A549 (cell line): ENCODE measurements at regions not wholly inside any gene's neighbourhood (a gene's known extent, or its start where the extent isn't known, plus 50 kb on each side); places are given as distances from the start of the nearest gene placed in this dataset.

ENCODE experiments used
- ATAC-seq, 2 experiments: fragments of 200-7000 bp in 1 of 2; fragments of >200 bp in 1 of 2; cut with Nextera tagmentation in 1 of 2; cut with Tn5 transposase in 1 of 2; 3 replicates each; pipeline versions ENCODE4 v1.8.0 to v1.9.1; 2018 to 2020; ENCODE audit warnings: mild to moderate bottlenecking in 1 of 2, moderate library complexity in 1 of 2
- CTCF ChIA-PET: fragments of 300-600 bp; sonication (Branson Sonifier 250); formaldehyde crosslinking; extraction: SDS; loops from one replicate; lab custom pipeline; 2021; ENCODE audit warnings: antibody characterized with exemption, inconsistent platforms; lab: Yijun Ruan, JAX
- POLR2A ChIA-PET: fragments of 350-600 bp; formaldehyde crosslinking; extraction: SDS; loops from one replicate; lab custom pipeline; 2021; ENCODE audit warnings: antibody characterized with exemption, inconsistent platforms; lab: Yijun Ruan, JAX
- DNase-seq, 2 experiments: peaks; one replicate each; pipeline versions ENCODE4 v3.0.0 to v3.0.0-alpha.2; 2011 to 2016; ENCODE audit warnings: low read depth in 1 of 2, low spot score in 1 of 2
- FAIRE-seq: peaks from 2 replicates; lab custom pipeline; 2011; peaks lifted over from hg19 to GRCh38; lab: Jason Lieb, UNC
- H3K27ac ChIP-seq, 2 experiments: fragments of >200 bp; sonication (Bioruptor Twin); formaldehyde crosslinking; 3 replicates each; pipeline ENCODE4 v1.5.1; 2016 to 2017
- H3K4me1 ChIP-seq: fragments of >200 bp; sonication (Bioruptor Twin); formaldehyde crosslinking; 3 replicates; pipeline ENCODE4 v1.6.1; 2016
- H3K4me2 ChIP-seq: fragments of >200 bp; sonication (Bioruptor Twin); formaldehyde crosslinking; 3 replicates; pipeline ENCODE4 v1.6.1; 2016
- H3K4me3 ChIP-seq: fragments of >200 bp; sonication (Bioruptor Twin); formaldehyde crosslinking; 3 replicates; pipeline ENCODE4 v1.5.1; 2016
- H3K9me3 ChIP-seq: fragments of >200 bp; sonication (Bioruptor Twin); formaldehyde crosslinking; 3 replicates; pipeline ENCODE4 v1.6.1; 2016
- BHLHE40 ChIP-seq: IDR thresholded peaks from 2 replicates; pipeline ENCODE4 v1.6.1; 2012; ENCODE audit warnings: low read depth, low read length, inconsistent platforms
- CBX2 ChIP-seq: fragments of 200-600 bp; sonication (generic); IDR thresholded peaks from 2 replicates; pipeline ENCODE4 v1.6.1; 2016; ENCODE audit warnings: low read depth, mild to moderate bottlenecking, borderline replicate concordance
- CBX8 ChIP-seq: fragments of 200-600 bp; sonication (generic); IDR thresholded peaks from 2 replicates; pipeline ENCODE4 v1.6.1; 2016
- CEBPB ChIP-seq, 2 experiments: fragments of >200 bp in 1 of 2; sonication (Bioruptor Twin) in 1 of 2; formaldehyde crosslinking in 1 of 2; IDR thresholded peaks; 2 replicates each; pipeline ENCODE4 v1.6.1; 2012 to 2016
- CHD2 ChIP-seq: fragments of 150-350 bp; IDR thresholded peaks from 2 replicates; pipeline ENCODE4 v1.6.1; 2014; ENCODE audit warnings: low read length; ENCODE audit not compliant: partially characterized antibody
- EHMT2 ChIP-seq: fragments of 200-600 bp; sonication (generic); IDR thresholded peaks from 2 replicates; pipeline ENCODE4 v1.6.1; 2016; ENCODE audit warnings: antibody characterized with exemption, low read depth, mild to moderate bottlenecking, moderate library complexity
- EP300 ChIP-seq, 2 experiments: fragments of >200 bp; sonication (Bioruptor Twin); formaldehyde crosslinking; IDR thresholded peaks; 2 replicates in 1 of 2; 3 replicates in 1 of 2; pipeline ENCODE4 v1.6.1; 2016 to 2017
- ESRRA ChIP-seq: fragments of 150-350 bp; IDR thresholded peaks from 2 replicates; pipeline ENCODE4 v1.6.1; 2014; ENCODE audit warnings: mild to moderate bottlenecking, low read length, borderline replicate concordance
- FOXS1 ChIP-seq: fragments of 250-450 bp; sonication (Bioruptor Pico); IDR thresholded peaks from 2 replicates; pipeline ENCODE4 v1.5.0; 2020; ENCODE audit warnings: mild to moderate bottlenecking, moderate library complexity
- HEYL ChIP-seq: fragments of 250-450 bp; sonication (Bioruptor Pico); IDR thresholded peaks from 2 replicates; pipeline ENCODE4 v1.8.0; 2021; ENCODE audit warnings: mild to moderate bottlenecking, moderate library complexity
- HOXB13 ChIP-seq: fragments of 250-450 bp; sonication (Bioruptor Pico); IDR thresholded peaks from 2 replicates; pipeline ENCODE4 v1.5.0; 2020; ENCODE audit warnings: low read depth, mild to moderate bottlenecking, moderate library complexity
- HOXB5 ChIP-seq: fragments of 250-450 bp; sonication (Bioruptor Pico); IDR thresholded peaks from 2 replicates; pipeline ENCODE4 v1.5.0; 2020; ENCODE audit warnings: mild to moderate bottlenecking, moderate library complexity
- JUN ChIP-seq, 2 experiments: fragments of >200 bp; sonication (Bioruptor Twin); formaldehyde crosslinking; IDR thresholded peaks; 2 replicates in 1 of 2; 3 replicates in 1 of 2; pipeline ENCODE4 v1.6.1; 2016 to 2017
- MAFK ChIP-seq: fragments of 450-650 bp; IDR thresholded peaks from 2 replicates; pipeline ENCODE4 v1.6.1; 2014; ENCODE audit not compliant: partially characterized antibody
- MYC ChIP-seq: IDR thresholded peaks from 2 replicates; pipeline ENCODE4 v1.6.1; 2012; ENCODE audit warnings: mild to moderate bottlenecking, inconsistent platforms, low read length, improper control_type of control experiment, borderline replicate concordance
- NFE2L2 ChIP-seq: fragments of 150-350 bp; conservative IDR thresholded peaks from 2 replicates; pipeline ENCODE4 v1.6.1; 2014; ENCODE audit warnings: low read length
- PHF8 ChIP-seq: fragments of 200-600 bp; sonication (generic); IDR thresholded peaks from 2 replicates; pipeline ENCODE4 v1.6.1; 2016; ENCODE audit warnings: low read depth, mild to moderate bottlenecking, antibody characterized with exemption, moderate library complexity, borderline replicate concordance
- POLR2A ChIP-seq: IDR thresholded peaks from 2 replicates; pipeline ENCODE4 v1.6.1; 2012; ENCODE audit warnings: mild to moderate bottlenecking, low read length
- POLR2AphosphoS2 ChIP-seq: conservative IDR thresholded peaks from 2 replicates; pipeline ENCODE4 v1.6.1; 2012; ENCODE audit warnings: low read length, improper control_type of control experiment, inconsistent platforms
- RARB ChIP-seq: fragments of 250-450 bp; sonication (Bioruptor Pico); IDR thresholded peaks from 2 replicates; pipeline ENCODE4 v1.8.0; 2021; ENCODE audit warnings: mild to moderate bottlenecking, moderate library complexity
- SREBF2 ChIP-seq: fragments of 450-650 bp; IDR thresholded peaks from 2 replicates; pipeline ENCODE4 v1.6.1; 2014; ENCODE audit warnings: mild to moderate bottlenecking, moderate library complexity
- TFCP2L1 ChIP-seq: fragments of 250-450 bp; sonication (Bioruptor Pico); IDR thresholded peaks from 2 replicates; pipeline ENCODE4 v1.5.0; 2021; ENCODE audit warnings: mild to moderate bottlenecking
- ZC3H11A ChIP-seq: fragments of 450-650 bp; IDR thresholded peaks from 2 replicates; pipeline ENCODE4 v1.6.1; 2014; ENCODE audit warnings: antibody characterized with exemption, mild to moderate bottlenecking
- ZFP36 ChIP-seq: fragments of 450-650 bp; IDR thresholded peaks from 2 replicates; pipeline ENCODE4 v1.6.1; 2014; ENCODE audit warnings: borderline replicate concordance; ENCODE audit not compliant: partially characterized antibody
- ZSCAN20 ChIP-seq: fragments of 250-450 bp; sonication (Bioruptor Pico); IDR thresholded peaks from 2 replicates; pipeline ENCODE4 v1.8.0; 2022; ENCODE audit warnings: mild to moderate bottlenecking, moderate library complexity
- WGBS: methylation state at CpG from one replicate; pipeline ENCODE4 v1.1.6; 2017; ENCODE audit errors: missing lambda C conversion rate; 5-methylcytosine and 5-hydroxymethylcytosine counted together
- TF ChIP-seq, protein P1 (sequence below): fragments of >200 bp; sonication (Bioruptor Twin); formaldehyde crosslinking; IDR thresholded peaks from 2 replicates; pipeline ENCODE4 v1.6.1; 2016
- TF ChIP-seq, protein P2 (sequence below): IDR thresholded peaks from 2 replicates; pipeline ENCODE4 v1.6.1; 2012; ENCODE audit warnings: low read depth, borderline replicate concordance
- TF ChIP-seq, protein P3 (sequence below): fragments of >200 bp; sonication (Bioruptor Twin); formaldehyde crosslinking; IDR thresholded peaks from 3 replicates; pipeline ENCODE4 v1.6.1; 2016
- TF ChIP-seq, protein P4 (sequence below): fragments of 200-600 bp; sonication (generic); IDR thresholded peaks from 2 replicates; pipeline ENCODE4 v1.6.1; 2016; ENCODE audit warnings: antibody characterized with exemption, mild to moderate bottlenecking, moderate library complexity
- TF ChIP-seq, protein P5 (sequence below): fragments of 450-650 bp; IDR thresholded peaks from 2 replicates; pipeline ENCODE4 v1.6.1; 2014; ENCODE audit warnings: antibody characterized with exemption

DNA sequence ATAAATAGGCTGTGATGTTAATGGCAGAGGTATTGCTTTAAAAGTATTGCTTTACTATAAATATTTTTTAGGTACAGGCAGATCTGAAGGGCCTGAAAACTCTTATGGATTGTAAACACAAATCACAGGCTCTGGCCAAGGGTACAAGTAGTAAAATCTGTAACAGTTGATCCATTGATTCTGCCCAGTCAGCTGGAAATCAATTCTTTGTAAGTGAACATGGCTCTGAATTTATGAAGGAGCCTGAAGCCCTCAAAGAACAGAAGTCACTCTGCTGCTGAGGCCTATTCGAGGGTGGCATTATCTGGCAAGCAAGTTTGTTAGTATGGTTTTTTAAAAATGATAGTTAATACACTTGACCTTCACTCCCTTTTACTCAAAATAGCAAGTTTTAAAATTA lies 834.0 kb upstream of the TMPRSS15 start:
- ATAC-seq (no peak), FAIRE-seq (no peak), DNase-seq (no peak)
- no peaks in the 10 kb centered on the region for H3K4me1 ChIP-seq
- H3K9me3 ChIP-seq: no peaks in the 10 kb centered on the region
- no peak overlapping the region for H3K4me3 ChIP-seq
- ChIA-PET CTCF (no interaction called here), POLR2A (no interaction called here)
- H3K27ac ChIP-seq: no peak overlapping the region
- no peak overlapping the region for H3K4me2 ChIP-seq
- no peak for TF ChIP-seq MYC
- TF ChIP-seq CEBPB (IDR thresholded peaks at IDR 0.05): no peak
- no peak for TF ChIP-seq SREBF2
- TF ChIP-seq PHF8: no peak
- TF ChIP-seq ESRRA: no peak
- TF ChIP-seq, protein P1, sequence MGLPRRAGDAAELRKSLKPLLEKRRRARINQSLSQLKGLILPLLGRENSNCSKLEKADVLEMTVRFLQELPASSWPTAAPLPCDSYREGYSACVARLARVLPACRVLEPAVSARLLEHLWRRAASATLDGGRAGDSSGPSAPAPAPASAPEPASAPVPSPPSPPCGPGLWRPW: no peak
- TF ChIP-seq ZSCAN20 (CRISPR knock-in tag): no peak
- 0% methylated on average over 1 of the region's 1 CpG for WGBS

DNA sequence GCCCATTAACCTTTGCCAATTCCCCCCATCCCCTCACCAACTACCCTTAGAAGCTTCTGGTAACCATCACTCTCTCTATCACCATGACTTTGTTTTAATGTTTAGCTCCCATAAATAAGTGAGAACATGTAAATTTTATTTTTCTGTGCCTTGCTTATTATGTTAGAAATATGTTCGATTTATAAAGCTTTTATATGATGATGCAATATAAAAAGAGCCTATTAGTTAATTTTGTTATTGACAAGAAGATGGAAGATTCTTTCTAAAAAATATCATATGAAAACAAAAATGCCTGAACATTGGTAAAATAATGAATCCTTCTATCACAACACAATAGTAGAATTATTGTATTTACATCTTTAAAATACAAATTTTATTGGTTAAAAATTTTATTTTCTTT lies 836.1 kb upstream of the TMPRSS15 start:
- H3K4me1 ChIP-seq: no peaks in the 10 kb centered on the region
- ATAC-seq (no peak), FAIRE-seq (no peak), DNase-seq (no peak)
- ChIA-PET POLR2A (no interaction called here), CTCF (no interaction called here)
- H3K27ac ChIP-seq: no peak overlapping the region
- TF ChIP-seq, protein P2, sequence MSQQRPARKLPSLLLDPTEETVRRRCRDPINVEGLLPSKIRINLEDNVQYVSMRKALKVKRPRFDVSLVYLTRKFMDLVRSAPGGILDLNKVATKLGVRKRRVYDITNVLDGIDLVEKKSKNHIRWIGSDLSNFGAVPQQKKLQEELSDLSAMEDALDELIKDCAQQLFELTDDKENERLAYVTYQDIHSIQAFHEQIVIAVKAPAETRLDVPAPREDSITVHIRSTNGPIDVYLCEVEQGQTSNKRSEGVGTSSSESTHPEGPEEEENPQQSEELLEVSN: no peak
- no peak for TF ChIP-seq HOXB13 (CRISPR knock-in tag)
- TF ChIP-seq CHD2: no peak
- TF ChIP-seq HOXB5 (CRISPR knock-in tag): no peak
- no peak for TF ChIP-seq ZC3H11A
- no peak for TF ChIP-seq POLR2A
- TF ChIP-seq CBX2: no peak
- TF ChIP-seq BHLHE40: no peak
- TF ChIP-seq, protein P3, sequence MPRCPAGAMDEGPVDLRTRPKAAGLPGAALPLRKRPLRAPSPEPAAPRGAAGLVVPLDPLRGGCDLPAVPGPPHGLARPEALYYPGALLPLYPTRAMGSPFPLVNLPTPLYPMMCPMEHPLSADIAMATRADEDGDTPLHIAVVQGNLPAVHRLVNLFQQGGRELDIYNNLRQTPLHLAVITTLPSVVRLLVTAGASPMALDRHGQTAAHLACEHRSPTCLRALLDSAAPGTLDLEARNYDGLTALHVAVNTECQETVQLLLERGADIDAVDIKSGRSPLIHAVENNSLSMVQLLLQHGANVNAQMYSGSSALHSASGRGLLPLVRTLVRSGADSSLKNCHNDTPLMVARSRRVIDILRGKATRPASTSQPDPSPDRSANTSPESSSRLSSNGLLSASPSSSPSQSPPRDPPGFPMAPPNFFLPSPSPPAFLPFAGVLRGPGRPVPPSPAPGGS: no peak
- no peak for TF ChIP-seq ZSCAN20 (CRISPR knock-in tag)
- no peak for TF ChIP-seq NFE2L2
- no peak for TF ChIP-seq EHMT2
- TF ChIP-seq JUN (IDR thresholded peaks at IDR 0.05): no peak
- TF ChIP-seq HEYL: no peak
- TF ChIP-seq EP300 (IDR thresholded peaks at IDR 0.05): no peak
- no peak for TF ChIP-seq TFCP2L1 (CRISPR knock-in tag)
- no peak for TF ChIP-seq MAFK
- 0% methylated on average over 1 of the region's 1 CpG for WGBS
- H3K9me3 ChIP-seq: no peaks in the 10 kb centered on the region
- H3K4me3 ChIP-seq: no peak overlapping the region
- no peak overlapping the region for H3K4me2 ChIP-seq

DNA sequence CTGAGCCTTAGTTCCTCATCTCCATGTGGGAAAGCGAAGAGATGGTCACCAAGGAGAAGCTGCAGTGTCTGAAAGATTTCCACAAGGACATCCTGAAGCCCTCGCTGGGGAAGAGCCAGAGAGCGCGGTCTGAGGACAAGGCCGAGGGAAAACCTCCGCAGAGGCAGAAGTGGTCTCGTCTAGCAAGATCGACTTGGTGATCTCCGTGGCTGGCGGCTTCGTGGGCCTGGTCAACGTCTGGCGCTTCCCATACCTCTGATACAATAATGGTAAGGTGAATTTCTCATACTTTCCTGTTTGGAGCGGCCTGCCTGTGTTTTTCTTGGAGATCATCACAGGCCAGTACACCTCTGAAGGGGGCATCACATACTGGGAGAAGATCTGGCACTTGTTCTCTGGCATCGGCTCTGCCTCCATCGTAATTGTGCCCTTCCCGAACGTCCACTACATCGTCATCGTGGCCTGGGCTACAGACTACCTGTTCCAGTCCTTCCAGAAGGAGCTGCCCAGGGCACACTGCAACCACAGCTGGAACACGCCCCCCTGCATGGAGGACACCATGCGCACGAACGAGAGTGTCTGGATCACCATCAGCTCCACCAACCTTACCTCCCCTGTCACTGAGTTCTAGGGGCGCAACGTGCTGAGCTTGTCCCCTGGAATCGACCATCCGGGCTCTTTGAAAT lies 841.1 kb upstream of the TMPRSS15 start:
- H3K9me3 ChIP-seq: no peaks in the 10 kb centered on the region
- DNase-seq: no peak
- FAIRE-seq: no peak
- CTCF ChIA-PET: no interaction called here
- ATAC-seq: no peak
- no peak overlapping the region for H3K4me2 ChIP-seq
- H3K27ac ChIP-seq: no peak overlapping the region
- POLR2A ChIA-PET: no interaction called here
- WGBS: 17% methylated on average over 18 of the region's 28 CpGs
- H3K4me1 ChIP-seq: no peaks in the 10 kb centered on the region
- no peak overlapping the region for H3K4me3 ChIP-seq
- TF ChIP-seq FOXS1 (CRISPR knock-in tag) (no peak), RARB (CRISPR knock-in tag) (no peak), POLR2AphosphoS2 (no peak), ZFP36 (no peak), BHLHE40 (no peak), CEBPB (IDR thresholded peaks at IDR 0.05) (no peak), ZSCAN20 (CRISPR knock-in tag) (no peak), CBX8 (no peak)
- TF ChIP-seq, protein P2: no peak
- TF ChIP-seq, protein P4, sequence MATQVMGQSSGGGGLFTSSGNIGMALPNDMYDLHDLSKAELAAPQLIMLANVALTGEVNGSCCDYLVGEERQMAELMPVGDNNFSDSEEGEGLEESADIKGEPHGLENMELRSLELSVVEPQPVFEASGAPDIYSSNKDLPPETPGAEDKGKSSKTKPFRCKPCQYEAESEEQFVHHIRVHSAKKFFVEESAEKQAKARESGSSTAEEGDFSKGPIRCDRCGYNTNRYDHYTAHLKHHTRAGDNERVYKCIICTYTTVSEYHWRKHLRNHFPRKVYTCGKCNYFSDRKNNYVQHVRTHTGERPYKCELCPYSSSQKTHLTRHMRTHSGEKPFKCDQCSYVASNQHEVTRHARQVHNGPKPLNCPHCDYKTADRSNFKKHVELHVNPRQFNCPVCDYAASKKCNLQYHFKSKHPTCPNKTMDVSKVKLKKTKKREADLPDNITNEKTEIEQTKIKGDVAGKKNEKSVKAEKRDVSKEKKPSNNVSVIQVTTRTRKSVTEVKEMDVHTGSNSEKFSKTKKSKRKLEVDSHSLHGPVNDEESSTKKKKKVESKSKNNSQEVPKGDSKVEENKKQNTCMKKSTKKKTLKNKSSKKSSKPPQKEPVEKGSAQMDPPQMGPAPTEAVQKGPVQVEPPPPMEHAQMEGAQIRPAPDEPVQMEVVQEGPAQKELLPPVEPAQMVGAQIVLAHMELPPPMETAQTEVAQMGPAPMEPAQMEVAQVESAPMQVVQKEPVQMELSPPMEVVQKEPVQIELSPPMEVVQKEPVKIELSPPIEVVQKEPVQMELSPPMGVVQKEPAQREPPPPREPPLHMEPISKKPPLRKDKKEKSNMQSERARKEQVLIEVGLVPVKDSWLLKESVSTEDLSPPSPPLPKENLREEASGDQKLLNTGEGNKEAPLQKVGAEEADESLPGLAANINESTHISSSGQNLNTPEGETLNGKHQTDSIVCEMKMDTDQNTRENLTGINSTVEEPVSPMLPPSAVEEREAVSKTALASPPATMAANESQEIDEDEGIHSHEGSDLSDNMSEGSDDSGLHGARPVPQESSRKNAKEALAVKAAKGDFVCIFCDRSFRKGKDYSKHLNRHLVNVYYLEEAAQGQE: no peak
- TF ChIP-seq, protein P5, sequence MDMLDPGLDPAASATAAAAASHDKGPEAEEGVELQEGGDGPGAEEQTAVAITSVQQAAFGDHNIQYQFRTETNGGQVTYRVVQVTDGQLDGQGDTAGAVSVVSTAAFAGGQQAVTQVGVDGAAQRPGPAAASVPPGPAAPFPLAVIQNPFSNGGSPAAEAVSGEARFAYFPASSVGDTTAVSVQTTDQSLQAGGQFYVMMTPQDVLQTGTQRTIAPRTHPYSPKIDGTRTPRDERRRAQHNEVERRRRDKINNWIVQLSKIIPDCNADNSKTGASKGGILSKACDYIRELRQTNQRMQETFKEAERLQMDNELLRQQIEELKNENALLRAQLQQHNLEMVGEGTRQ: no peak
